ENCODE measurements at regions not wholly inside any gene's neighbourhood (a gene's known extent, or its start where the extent isn't known, plus 50 kb on each side); places are given as distances from the start of the nearest gene placed in this dataset.
"Not testable (repeated sequence)": the region's sequence is repeated elsewhere in the genome, so short reads cannot be mapped to it uniquely, and the experiment has no call there.

DNA sequence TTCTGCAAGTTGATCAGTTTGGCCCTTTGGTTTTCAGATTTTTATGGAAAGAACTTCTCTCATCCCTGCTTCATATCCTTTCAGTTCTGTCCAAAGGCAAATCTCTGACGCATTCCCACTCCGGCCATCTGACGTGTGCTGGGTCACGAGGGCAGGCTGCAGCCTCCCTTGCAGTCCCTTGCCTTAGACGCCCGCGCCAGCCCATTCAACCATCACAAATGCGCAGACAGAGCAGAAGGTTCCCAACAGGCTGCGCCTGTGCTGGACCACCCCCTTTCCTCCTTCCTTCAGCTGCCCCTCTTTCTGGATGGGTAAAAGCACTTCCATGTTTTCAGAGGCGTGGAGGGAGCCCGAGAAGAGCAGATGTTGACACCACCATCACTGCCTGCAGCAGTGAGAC is 144.2 kb downstream of the BCL2L11 start:
- H3K27me3 Mint-ChIP-seq; H3K9me3 Mint-ChIP-seq; H3K4me3 Mint-ChIP-seq; H3K36me3 Mint-ChIP-seq (ENCODE audit: low read depth); H3K4me1 Mint-ChIP-seq (ENCODE audit: low read depth); H3K27ac Mint-ChIP-seq: not testable (repeated sequence)

DNA sequence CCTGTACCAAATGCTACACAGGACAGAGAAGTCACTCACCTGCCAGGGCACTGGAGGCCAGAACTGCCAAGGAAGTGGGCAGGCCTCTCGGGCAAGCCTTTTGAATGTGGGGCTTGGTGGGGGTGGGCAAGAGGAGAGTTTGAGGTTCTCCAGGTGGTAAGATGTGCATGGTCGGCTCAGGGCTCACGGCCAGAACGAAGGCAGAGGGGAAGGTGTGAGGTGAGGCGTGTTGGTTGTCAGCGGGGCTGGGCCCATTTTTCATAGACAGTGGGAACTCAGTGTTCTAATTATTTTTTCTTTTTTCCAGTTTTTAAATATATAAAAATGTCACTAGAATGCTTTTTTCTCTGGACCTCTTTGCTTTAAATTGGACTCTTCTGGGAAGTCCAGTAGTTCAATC is 145.8 kb downstream of the BCL2L11 start:
- H3K9me3 Mint-ChIP-seq; H3K36me3 Mint-ChIP-seq (ENCODE audit: low read depth); H3K27me3 Mint-ChIP-seq; H3K4me1 Mint-ChIP-seq (ENCODE audit: low read depth); H3K27ac Mint-ChIP-seq; H3K4me3 Mint-ChIP-seq: not testable (repeated sequence)

- not testable (repeated sequence) for H3K27me3 Mint-ChIP-seq; H3K9me3 Mint-ChIP-seq; H3K27ac Mint-ChIP-seq; H3K4me3 Mint-ChIP-seq; H3K36me3 Mint-ChIP-seq (ENCODE audit: low read depth); H3K4me1 Mint-ChIP-seq (ENCODE audit: low read depth)
Measured at GRCh38 chr2:111267038-111267437, 146.3 kb downstream of the BCL2L11 start.

- not testable (repeated sequence) for H3K4me3 Mint-ChIP-seq; H3K27me3 Mint-ChIP-seq; H3K36me3 Mint-ChIP-seq (ENCODE audit: low read depth); H3K27ac Mint-ChIP-seq; H3K9me3 Mint-ChIP-seq; H3K4me1 Mint-ChIP-seq (ENCODE audit: low read depth)
Measured at GRCh38 chr2:111269761-111270323, 149.1 kb downstream of the BCL2L11 start.

- not testable (repeated sequence) for H3K4me3 Mint-ChIP-seq; H3K36me3 Mint-ChIP-seq (ENCODE audit: low read depth); H3K4me1 Mint-ChIP-seq (ENCODE audit: low read depth); H3K27me3 Mint-ChIP-seq; H3K9me3 Mint-ChIP-seq; H3K27ac Mint-ChIP-seq
Measured at GRCh38 chr2:111270569-111270968, 149.9 kb downstream of the BCL2L11 start.

DNA sequence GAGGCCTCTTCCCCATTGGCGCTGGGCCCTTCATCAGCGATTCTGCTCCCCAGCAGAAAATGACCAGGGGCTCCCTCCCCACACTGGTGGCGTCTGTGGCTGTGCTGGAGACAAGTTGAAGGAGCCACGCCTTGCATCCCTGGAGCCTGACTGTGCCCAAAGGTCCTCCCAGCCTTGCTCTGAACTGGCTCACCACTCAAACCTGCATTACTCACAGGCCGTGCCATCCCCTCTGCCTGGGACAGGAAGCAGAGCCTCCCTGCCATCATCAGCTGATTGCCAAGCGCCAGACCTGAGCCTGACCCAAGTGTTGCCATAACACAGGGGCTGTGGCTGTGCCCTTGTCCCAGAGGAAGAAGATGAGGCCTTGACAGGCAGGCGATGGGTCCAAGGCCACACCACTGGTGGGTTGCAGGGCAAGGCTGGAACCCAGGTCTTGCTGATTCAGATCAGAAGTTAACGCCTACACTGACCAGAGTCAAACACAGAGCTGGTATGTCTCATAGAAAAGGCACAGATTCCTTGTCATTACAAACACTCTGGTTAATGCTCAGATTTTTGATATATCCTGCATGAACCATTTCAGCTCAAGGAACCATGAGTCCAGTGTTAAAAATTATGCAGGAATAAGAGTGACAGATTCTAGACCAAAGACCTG is 151.1 kb downstream of the BCL2L11 start:
- not testable (repeated sequence) for H3K4me3 Mint-ChIP-seq; H3K4me1 Mint-ChIP-seq (ENCODE audit: low read depth); H3K9me3 Mint-ChIP-seq; H3K36me3 Mint-ChIP-seq (ENCODE audit: low read depth); H3K27me3 Mint-ChIP-seq; H3K27ac Mint-ChIP-seq

GRCh38 chr2:111273007-111273406 is 152.3 kb downstream of the BCL2L11 start:
- not testable (repeated sequence) for H3K27ac Mint-ChIP-seq; H3K4me3 Mint-ChIP-seq; H3K36me3 Mint-ChIP-seq (ENCODE audit: low read depth); H3K9me3 Mint-ChIP-seq; H3K4me1 Mint-ChIP-seq (ENCODE audit: low read depth); H3K27me3 Mint-ChIP-seq

GRCh38 chr2:111275047-111275853 is 154.5 kb downstream of the BCL2L11 start:
- not testable (repeated sequence) for H3K4me3 Mint-ChIP-seq; H3K27ac Mint-ChIP-seq; H3K4me1 Mint-ChIP-seq (ENCODE audit: low read depth); H3K27me3 Mint-ChIP-seq; H3K36me3 Mint-ChIP-seq (ENCODE audit: low read depth); H3K9me3 Mint-ChIP-seq

- H3K27ac Mint-ChIP-seq; H3K27me3 Mint-ChIP-seq; H3K4me3 Mint-ChIP-seq; H3K9me3 Mint-ChIP-seq; H3K4me1 Mint-ChIP-seq (ENCODE audit: low read depth); H3K36me3 Mint-ChIP-seq (ENCODE audit: low read depth): not testable (repeated sequence)
Measured at GRCh38 chr2:111275854-111276171, 155.1 kb downstream of the BCL2L11 start.

DNA sequence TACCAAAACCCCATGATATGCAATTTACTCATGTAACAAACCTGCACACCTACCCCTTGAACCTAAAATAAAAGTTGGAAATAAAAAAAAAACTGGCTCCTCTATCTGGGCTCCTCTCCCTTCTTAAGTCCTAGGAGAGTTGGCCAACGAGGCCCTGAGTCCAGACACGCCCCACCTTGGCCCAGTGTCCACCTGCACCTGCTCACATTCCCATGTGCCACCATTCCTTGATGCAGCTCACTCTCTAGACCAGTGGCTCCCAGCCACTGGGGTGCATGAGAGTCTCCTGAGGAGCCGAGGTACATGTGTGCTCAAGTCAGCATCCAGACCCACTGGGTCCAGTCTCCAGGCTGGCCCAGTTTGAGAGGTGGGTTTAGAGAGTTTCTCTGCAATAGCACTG is 157.4 kb downstream of the BCL2L11 start:
- H3K4me3 Mint-ChIP-seq; H3K36me3 Mint-ChIP-seq (ENCODE audit: low read depth); H3K4me1 Mint-ChIP-seq (ENCODE audit: low read depth); H3K27ac Mint-ChIP-seq; H3K9me3 Mint-ChIP-seq; H3K27me3 Mint-ChIP-seq: not testable (repeated sequence)

DNA sequence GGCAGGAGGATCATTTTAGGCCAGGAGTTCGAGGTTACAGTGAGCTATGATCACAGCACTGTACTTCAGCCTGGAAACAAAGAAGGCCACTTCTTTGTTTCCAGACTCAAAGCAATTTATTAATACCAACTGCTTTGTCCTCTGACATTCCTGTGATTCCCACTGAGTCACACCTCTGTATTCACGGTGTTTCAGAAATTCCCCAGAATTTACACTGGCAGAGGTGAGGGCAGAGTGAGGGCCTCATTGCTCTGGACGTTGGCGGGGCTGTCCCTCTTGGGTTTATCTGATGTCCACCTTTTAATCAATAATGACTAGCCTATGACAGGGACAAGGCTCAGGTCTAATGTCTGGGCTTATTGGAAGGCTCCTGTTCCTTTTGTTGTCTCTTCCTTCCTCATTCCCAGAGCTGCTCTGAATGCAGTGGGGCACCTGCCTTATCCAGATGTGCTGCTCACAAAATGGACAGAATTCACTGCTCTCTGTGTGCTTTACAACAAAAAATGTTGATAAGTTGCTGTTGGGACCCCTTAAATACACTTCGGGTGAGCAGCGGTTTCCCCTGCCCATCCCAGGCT is 160.1 kb downstream of the BCL2L11 start:
- not testable (repeated sequence) for H3K9me3 Mint-ChIP-seq; H3K36me3 Mint-ChIP-seq (ENCODE audit: low read depth); H3K4me1 Mint-ChIP-seq (ENCODE audit: low read depth); H3K27ac Mint-ChIP-seq; H3K4me3 Mint-ChIP-seq; H3K27me3 Mint-ChIP-seq

- H3K27me3 Mint-ChIP-seq; H3K9me3 Mint-ChIP-seq; H3K36me3 Mint-ChIP-seq (ENCODE audit: low read depth); H3K27ac Mint-ChIP-seq; H3K4me1 Mint-ChIP-seq (ENCODE audit: low read depth); H3K4me3 Mint-ChIP-seq: not testable (repeated sequence)
Measured at GRCh38 chr2:111282162-111282561, 161.4 kb downstream of the BCL2L11 start.

DNA sequence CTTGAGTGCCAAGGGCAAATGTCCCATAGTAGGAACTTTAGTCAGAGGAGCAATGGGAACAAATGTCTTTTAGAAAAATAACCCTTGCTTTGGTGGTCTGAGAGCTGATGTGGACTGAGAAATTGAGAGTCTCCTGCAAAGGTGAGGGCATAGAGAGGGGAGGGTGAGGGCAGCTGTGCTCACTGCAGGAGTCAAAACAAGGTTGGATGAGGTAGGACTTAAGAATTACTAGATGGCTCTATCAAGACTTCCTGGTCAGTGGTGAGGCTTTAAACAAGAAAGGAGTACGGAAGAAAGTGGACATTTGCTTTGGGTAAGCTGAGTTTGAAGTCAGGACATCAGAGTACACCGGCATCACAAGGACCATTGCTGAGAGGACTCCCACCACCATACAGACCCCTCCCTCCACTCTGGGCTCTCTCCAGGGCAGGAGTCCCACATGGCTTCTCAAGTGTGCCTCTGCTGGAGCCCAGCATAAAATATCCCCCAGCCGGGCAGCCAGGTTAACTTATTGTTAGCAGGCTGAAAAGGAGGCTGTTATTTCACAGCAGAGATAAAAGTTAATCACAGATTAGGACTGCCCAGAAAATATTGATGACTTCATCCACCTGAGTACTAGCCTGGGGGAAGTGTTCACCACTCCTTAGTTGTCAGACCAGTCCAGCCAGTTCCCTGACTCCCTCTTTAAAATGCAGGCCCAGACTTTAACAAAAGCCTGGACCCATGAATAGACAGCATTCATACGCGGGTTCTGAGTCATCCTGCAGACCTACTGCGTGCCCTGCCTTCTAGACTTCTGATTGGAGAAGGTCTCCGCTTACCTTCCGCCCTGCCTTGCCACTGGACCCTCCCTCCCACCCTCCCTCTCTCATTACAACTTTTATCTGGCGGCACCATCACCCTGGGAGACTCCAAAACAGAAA is 167.2 kb downstream of the BCL2L11 start:
- not testable (repeated sequence) for H3K27me3 Mint-ChIP-seq, H3K27ac Mint-ChIP-seq

GRCh38 chr2:111290370-111290769 is 169.7 kb downstream of the BCL2L11 start:
- not testable (repeated sequence) for H3K36me3 Mint-ChIP-seq (ENCODE audit: low read depth); H3K4me3 Mint-ChIP-seq; H3K4me1 Mint-ChIP-seq (ENCODE audit: low read depth); H3K27ac Mint-ChIP-seq; H3K9me3 Mint-ChIP-seq; H3K27me3 Mint-ChIP-seq

More for the DNA sequence above, 167.2 kb downstream of the BCL2L11 start:
- H3K9me3 Mint-ChIP-seq; H3K4me3 Mint-ChIP-seq; H3K4me1 Mint-ChIP-seq (ENCODE audit: low read depth); H3K36me3 Mint-ChIP-seq (ENCODE audit: low read depth): not testable (repeated sequence)

DNA sequence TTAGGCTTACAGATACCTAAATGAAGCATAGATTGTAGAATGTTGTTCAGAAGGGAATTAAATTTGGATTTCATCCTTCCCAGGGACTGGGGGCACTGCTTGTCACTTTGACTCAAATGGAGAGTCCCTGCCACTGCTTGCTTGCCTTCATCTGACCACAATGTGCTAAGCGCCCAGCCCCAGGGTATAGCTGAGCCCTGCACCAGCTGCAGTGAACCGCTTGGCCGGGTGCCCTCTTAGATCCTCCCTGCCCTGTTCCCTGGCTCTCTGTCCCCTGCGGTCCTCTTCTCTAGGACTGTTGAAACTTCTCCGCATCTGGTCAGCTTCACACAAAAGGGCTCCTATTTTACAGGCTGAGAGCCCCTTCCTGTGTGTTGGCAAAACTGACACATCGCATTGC is 170.9 kb downstream of the BCL2L11 start:
- not testable (repeated sequence) for H3K9me3 Mint-ChIP-seq; H3K4me3 Mint-ChIP-seq; H3K27ac Mint-ChIP-seq; H3K36me3 Mint-ChIP-seq (ENCODE audit: low read depth); H3K27me3 Mint-ChIP-seq; H3K4me1 Mint-ChIP-seq (ENCODE audit: low read depth)
